IPS DF 19.7 (cell line): ENCODE measurements at regions not wholly inside any gene's neighbourhood (a gene's known extent, or its start where the extent isn't known, plus 50 kb on each side); places are given as distances from the start of the nearest gene placed in this dataset.
"Not testable (repeated sequence)": the region's sequence is repeated elsewhere in the genome, so short reads cannot be mapped to it uniquely, and the experiment has no call there.

Source experiments
- DNase-seq: peaks from one replicate; pipeline ENCODE4 v3.0.0-alpha.2; 2013; ENCODE audit warnings: low read depth, low spot score

DNA sequence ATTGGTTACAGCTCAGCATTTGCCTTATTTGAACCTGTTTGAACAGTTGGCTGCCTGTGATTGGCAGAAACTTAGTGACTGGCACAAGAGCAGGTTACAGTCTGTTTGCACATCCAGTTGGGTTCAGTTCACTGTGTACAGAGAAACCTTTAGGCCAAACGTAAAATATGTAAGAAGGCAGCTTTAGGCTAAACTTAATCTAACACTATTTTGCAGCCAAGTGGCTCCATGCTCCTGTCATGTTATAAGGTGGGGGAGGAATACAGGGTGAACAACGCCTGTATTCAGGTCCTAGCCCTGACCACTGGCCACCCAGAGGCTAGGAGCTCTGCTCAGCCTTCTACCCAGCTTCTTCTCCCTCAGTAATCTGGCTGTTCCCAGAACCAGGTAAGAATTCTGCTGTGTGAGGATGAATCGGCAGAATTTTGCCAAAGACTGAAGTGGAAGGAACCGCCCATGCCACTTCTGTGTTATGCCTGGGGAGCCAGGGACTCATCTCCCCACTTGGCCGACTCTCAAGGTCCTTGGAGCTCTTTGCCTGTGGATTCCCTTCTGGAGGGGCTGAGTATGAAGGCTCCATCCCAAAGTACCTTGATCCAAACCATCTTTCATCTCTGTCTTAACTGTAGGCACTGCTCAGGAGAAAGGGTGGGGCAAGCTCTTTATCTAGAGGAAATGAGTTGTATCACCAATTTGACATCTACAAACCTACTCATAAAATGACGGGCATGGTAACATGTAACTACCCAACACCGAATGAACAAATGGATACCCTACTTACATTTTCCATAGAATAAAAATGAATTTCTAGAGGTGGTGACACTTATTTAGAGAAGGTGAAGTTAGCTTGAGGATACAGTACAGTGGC lies 164.4 kb upstream of the NAMPT start:
- no peak for DNase-seq

DNA sequence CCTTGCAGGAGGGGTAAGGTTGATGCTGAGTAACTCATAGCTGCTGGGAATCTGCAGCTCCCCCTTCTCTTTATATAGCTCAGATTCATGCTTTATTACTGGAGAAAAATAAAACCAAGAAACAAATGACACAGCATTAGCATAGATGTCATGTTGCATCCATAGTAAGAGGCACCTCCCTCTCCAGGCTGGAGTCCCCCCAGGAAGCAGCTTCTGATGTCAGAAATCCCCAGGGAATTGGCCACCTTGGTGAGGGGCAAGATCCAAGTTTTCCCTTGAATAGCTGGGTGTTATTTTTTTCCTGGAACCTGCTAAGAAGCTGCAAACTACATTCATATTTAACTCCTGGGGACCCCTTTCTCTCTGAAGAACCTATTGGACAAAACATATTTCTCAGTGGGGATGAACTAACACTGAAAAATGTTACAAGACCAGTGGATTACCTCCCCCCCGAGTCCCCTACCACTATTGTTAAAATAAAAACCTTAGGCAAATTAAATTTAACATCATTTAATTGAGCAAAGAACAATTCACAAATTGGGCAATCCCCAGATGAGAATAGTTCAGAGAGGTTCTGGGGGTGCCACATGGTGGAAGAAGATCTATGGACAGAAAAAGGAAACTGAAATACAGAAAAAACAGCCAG lies 163.7 kb upstream of the NAMPT start:
- DNase-seq: no peak

DNA sequence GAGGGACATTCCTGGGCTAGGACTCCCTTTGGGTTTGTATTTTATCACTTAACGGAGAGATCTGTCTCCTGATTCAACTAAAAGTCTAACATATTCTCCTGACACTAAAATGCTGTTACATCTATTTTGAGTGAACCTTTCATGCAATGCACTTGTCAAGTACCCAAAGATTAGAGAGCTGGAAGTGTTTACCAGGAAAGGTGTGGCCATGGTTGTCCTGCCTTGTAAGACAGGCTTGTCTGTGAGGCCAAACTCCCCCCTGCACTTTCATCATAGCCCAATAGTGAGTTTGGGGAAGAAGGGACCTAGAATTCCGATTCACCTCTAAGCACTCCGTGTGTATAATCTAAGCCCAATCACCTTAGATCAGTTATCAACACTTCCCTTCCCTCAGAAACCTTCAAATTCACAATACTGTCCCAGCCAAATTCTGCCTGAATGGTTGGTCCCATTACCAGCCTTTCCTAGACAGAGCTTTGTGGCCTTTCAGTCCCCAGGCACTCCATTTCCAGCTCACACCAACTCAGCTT lies 162.6 kb upstream of the NAMPT start:
- DNase-seq: no peak

DNA sequence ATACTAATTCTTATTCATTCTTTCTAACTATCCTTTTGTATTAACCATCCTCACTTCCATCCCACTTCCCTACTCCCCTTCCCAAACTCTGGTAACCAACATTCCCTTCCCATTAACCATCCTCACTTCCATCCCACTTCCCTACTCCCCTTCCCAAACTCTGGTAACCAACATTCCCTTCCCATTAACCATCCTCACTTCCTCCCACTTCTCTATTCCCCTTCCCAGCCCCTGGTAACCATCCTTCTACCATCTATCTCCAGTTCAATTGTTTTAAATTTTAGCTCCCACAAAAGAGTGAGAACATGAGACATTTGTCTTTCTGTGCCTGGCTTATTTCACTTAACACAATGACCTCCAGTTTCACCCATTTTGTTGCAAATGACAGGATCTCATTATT lies 160.6 kb upstream of the NAMPT start:
- not testable (repeated sequence) for DNase-seq

DNA sequence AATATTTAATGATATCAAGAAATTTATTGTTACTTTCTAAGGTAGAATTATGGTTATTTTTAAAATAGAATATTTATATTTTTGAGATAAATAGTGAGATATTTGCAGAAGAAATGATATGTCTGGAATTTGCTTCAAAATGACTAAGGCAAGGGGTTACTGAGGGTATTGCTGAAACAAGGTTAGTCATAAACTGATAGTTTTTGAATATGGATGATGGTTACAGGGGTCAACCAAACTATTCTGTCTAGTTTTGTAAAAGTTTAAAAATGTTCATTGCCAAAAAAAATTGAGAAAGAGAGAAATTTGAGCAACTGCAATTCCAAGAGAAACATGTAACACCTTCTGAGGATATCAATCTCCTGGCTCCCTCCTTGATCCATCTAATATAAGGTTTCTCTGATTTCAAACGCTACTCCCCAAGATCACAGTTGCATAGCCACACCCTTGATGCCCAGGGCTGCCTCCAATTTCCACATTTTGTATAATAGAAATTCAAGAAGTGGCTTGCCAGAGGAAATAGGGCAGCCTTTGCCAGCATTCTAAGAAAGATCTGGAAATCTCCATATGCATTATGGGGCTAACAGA lies 159.4 kb upstream of the NAMPT start:
- DNase-seq: no peak

DNA sequence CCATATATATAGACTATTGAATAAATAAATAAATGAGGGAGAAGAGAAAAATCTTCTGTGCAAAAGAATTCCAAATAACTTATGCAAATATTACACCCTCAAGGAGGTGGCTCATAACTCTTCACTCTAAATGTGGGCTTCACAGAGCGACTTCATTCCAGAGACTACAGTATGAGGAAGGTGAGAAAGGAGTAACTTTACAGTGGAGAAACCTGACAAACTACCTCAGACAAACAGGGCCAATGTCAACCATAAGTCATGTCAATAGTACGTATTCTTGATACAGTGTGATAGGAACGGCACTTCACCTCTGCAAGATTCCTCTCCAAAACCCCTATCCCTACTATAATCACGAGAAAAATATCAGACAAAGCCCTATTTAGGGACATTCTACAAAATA lies 158.4 kb upstream of the NAMPT start:
- no peak for DNase-seq

DNA sequence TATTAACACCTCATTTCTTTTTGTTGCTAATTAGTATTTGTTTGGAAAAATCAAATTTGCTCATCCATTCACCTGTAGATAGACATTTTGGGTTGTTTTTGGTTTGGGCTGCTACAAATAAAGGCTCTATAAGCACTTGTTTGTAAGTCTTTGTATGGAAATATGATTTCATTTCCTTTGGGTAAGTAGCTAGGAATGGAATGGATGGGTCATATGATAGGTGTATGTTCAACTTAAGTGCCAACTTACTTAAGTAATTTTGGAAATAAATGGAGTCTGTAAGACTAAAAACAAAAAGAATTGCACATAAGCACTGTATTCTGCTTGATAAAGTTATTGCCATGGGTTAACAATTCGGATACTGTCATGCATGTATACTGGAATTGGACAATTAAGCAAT lies 157.7 kb upstream of the NAMPT start:
- DNase-seq: no peak

DNA sequence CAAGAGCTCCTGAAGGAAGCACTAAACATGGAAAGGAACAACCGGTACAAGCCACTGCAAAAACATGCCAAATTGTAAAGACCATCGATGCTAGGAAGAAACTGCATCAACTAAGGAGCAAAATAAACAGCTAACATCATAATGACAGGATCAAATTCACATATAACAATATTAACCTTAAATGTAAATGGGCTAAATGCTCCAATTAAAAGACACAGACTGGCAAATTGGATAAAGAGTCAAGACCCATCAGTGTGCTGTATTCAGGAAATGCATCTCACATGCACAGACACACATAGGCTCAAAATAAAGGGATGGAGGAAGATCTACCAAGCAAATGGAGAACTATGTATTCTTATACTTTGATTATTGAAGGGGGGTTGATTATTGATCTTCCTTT lies 156.6 kb upstream of the NAMPT start:
- DNase-seq: not testable (repeated sequence)

DNA sequence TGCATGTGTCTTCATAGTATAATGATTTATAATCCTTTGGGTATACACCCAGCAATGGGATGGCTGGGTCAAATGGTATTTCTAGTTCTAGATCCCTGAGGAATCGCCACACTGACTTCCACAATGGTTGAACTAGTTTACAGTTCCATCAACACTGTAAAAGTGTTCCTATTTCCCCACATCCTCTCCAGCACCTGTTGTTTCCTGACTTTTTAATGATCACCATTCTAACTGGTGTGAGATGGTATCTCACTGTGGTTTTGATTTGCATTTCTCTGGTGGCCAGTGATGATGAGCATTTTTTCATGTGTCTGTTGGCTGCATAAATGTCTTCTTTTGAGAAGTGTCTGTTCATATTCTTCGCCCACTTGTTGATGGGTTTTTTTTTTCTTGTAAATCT lies 152.2 kb upstream of the NAMPT start:
- not testable (repeated sequence) for DNase-seq

DNA sequence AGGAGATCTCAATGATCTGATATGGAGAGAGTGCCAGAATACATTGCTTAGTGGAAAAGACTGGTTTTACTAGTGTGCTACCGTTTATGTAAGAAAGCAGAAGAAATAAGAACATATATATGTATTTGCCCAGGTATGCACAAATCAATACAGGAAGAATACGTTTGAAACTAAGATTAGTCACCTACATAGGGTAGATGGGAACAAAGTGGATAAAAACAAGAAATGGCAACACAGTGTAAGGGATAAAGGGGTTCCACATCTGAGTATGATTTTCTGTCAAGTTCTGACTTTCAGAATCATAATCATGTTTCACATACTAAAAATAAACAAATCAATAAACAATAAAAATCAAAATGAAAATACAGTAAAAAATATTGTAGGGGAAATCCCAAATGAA lies 148.6 kb upstream of the NAMPT start:
- no peak for DNase-seq

DNA sequence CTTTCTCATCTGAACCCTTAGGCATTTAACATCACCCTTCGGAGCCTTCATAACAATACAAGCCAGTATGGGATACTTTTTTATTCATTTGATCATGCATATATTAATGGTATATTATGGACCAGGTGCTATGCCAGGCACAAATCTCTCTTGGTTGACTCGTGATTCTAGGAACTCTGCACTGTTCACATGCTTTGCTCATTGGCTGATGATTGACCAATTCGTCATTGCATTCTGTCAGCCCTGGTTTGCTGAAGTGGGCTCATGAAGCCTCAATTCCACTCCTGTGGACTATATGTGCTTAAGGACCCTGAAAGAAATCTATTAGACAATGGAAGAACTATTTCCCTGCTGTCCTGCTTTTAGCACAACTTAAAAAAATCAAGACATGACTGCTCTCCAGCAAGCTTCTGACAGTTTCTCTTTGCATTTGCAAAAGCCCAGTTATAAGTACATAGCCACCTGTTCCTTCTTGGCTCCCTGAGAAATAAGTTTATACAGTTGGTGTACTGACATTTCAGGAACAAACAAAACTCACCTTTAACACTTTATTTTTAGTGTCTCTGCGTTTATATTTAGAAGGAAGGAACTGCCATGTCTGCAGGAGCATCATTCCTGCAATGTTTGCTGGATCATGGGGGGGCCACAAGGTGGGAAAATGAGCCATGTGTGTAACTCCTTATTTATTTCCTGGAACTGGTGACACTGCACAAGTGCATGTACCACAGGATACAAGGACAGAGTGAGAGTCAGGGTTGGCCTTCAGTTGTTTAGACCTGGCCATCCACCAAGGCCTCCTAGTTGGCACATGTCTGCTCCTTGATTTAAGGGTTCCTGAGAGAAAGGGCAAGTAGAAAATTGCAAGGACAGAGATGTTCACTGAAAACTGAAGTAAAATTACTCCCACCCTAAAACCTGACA lies 146.0 kb upstream of the NAMPT start:
- DNase-seq: no peak

DNA sequence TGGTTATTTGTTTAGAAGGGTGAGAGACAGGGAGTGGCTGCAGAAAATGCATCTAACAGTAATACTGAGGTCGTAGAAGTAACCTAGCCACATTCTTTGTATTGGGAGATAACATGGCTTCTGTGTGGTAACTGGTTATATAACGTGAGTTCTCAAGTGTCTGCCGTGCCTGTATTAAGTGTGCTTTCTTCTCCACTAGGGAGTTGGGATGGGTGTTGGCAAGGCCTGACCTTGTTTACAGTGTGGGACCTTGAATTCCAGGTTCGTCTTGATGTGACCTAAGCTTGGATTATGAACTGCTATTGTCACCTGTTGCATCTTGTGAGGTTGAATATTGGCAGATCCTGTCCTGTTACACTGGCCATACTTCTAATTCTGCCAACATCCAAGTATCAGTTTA lies 145.3 kb upstream of the NAMPT start:
- DNase-seq: no peak

DNA sequence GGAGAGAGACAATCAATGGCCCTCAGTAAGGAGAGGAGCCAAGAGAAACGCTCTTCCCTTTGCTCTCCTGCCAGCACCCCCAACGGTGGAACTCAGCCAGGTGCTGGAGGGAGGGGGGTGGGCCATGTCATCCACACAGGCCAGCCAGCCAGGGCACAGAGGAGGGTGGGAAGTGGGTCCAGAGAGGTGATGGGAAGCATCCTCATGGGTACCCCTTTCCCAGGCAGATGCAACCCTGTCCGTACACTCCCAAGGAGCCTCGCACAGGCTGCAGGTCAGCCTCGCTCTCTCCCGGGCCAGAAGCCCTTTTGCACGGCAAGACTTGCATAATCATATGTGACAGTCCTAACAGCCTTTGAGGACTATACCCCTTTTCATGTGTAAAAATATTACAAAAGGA lies 142.0 kb upstream of the NAMPT start:
- no peak for DNase-seq

DNA sequence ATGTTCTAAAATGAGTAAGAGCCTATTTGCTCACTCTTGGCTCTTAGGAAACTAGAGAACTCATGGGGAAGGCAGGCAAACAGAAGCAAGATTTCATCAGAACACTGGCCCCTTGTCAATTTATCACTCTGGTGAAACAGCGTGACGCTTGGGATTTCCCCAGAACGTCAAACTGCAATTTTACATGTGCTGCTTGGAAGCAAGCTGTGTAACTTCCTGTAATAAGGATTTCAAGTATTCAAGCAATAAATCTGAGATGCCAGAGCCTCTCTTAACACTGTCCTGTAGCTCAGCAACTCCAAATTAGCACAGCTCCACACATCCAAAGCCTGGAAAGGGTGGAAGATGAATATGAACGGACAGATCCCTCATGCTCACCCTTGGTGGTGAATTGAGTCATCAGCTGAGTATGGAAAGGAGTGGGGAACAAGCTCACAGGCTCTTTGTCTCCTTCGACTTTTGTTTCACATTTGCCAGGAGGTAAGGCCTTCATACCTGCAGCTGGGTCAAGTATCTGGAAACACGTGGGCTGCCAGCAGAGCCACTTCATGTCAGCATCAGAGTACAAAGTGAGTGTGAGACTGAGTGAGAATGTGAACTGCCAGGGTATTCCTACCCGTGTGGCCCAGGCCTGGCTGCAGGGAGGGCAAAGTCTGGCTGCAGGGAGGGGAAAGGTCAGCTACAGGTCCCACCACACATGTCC lies 140.4 kb upstream of the NAMPT start:
- DNase-seq: no peak

DNA sequence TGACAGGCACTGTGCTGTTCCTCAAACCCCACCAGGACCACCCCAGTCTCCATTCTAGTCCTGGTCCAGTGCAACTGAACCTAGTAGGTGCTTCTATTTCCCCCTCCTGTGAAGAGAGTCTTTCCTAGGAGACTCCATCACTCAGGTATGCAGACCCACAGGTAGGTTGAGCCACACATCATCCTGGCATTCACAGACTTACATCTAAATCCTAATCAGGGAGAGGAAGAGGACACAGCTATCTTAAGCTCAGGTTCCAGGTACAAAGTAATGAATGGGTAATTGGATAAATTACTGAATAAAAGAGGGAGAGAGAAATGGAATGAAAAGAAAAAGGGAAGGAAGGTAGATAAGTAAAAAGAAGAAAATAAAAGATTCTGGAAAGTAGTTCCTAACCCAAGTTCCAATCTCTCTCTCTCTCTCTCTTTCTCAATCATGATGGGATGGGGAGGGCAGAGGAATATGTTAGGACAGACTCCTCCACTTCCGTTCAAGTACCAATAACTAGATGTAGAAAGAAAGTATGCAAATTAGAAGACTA lies 139.8 kb upstream of the NAMPT start:
- DNase-seq: no peak

DNA sequence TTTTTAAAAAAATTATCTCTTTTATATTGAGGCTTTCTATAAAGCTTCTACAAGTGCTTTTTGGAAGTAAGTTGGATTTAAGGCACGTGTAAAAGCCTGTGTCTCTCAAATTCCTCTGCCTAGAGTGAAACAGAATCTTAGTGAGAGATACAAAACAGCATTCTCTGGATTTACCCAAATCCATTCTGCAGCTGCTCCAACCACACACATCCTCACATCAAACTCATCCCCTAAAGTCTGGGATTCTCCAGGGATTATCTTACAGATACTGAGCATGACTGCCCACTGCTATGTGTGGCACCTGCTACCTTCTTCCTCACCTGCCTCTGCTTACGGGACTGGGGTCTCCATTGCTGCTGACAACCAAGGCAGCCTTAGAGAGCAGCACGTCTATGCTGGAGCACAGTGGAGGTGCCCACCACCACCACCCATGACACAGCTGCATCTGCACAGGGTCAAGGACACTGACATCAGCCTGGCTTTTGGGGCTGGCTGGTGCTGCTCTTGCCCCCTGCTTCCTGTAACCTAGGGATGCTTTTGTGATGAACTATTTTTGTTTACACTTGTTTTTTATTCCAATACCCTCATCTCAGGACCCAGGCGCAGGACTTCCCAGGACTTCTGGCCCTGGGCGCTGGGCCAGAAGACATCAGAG lies 139.2 kb upstream of the NAMPT start:
- DNase-seq: no peak

DNA sequence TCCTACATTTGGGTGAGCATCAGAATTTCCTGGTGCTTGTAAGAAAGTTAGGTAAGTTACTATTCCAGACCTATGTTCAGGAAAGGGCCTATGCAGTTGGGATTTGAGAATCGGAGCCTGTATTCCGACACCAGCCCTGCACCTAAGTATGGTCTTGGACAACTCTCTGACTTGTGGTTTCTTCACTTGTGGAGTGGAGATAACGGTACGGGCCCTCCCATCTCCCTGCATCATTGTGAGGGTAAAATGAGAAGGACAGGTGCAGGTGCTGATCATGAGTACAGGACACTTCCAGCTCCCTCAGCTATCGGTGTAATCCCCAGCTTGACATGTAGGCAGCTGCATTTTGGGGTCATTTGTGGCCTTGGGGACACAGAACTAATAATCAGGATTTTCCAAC lies 138.3 kb upstream of the NAMPT start:
- DNase-seq: no peak

DNA sequence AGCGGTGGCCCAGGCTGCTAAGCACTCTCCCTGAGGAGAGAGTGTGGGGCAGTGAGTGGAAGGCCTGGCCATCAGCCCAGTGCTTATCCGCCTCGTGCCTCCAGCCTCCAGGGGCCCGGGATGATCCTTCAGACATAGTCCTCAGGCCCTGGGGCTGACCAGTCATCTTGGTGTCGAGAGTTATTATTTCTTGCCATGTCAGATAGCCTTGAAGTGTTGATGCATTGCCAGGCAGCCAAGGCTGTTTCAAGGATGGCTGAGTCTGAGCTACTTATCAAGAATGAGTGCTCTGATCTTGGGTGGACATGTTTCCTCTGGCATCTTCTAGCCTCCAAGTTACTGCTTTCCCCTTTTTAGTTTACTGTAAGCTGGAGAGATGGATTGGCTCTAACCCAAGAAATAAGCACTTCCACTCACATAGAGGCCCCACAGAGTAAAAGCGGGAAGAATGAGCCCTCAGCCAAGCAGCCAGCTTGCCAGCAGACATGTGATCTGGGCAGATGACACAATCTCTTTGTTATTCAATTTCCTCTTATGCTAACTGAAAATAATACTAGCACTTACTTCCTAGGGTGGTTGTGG lies 136.5 kb upstream of the NAMPT start:
- no peak for DNase-seq

DNA sequence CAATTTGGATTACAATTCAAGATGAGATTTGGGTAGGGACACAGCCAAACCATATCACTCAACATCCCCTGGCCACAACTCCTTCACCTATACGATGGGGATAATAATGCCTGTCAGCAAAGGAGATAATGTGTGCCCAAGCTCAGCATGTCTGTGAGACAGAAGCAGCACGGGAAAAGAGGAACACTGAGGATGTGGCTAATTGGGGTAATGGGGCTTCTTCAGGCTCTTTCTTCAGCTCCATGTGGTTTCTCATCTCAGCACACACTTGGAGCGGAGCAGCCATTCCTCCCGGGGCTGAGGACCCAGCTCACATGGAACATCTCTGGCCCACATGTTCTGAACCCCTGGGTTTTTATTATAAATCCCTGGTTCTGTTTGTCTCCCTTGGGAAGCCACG lies 136.0 kb upstream of the NAMPT start:
- no peak for DNase-seq

DNA sequence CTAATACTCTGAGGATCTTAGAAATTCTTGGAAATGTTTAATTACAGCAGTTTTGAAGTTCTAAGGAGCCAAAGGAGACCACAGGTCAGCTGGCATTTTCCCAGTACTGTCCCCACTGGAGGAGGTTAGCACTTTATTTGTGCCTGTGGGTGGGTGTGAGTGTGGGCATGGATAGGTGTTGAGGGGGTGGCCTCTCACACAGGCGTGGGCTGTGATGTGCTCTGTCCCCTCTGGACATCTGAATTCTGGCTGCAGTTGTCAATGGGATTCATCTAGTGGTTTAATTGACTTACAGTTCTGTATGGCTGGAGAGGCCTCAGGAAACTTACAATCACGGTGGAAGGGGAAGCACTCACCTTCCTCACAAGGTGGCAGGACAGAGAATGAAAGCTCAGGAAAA lies 135.4 kb upstream of the NAMPT start:
- no peak for DNase-seq
